ENCODE measurements at regions not wholly inside any gene's neighbourhood (a gene's known extent, or its start where the extent isn't known, plus 50 kb on each side); places are given as distances from the start of the nearest gene placed in this dataset.

- TF ChIP-seq CTCF (optimal IDR thresholded peaks at IDR 0.05 in 1 of 3, IDR thresholded peaks at IDR 0.05 in 1 of 3, conservative IDR thresholded peaks at IDR 0.05 in 1 of 3; ENCODE audit: extremely low read depth in 1 of 3, insufficient read depth in 2 of 3, low read length in 3 of 3) (no peak), EZH2 (IDR thresholded peaks at IDR 0.05; ENCODE audit: low read length) (no peak)
Observed at GRCh38 chr14:22409006-22409405, 180.0 kb downstream of the DAD1 start.
